ENCODE measurements at regions not wholly inside any gene's neighbourhood (a gene's known extent, or its start where the extent isn't known, plus 50 kb on each side); places are given as distances from the start of the nearest gene placed in this dataset.

GRCh38 chr12:98308141-98308540 is 207.2 kb upstream of the TMPO start:
- DNase-seq = no peak

DNA sequence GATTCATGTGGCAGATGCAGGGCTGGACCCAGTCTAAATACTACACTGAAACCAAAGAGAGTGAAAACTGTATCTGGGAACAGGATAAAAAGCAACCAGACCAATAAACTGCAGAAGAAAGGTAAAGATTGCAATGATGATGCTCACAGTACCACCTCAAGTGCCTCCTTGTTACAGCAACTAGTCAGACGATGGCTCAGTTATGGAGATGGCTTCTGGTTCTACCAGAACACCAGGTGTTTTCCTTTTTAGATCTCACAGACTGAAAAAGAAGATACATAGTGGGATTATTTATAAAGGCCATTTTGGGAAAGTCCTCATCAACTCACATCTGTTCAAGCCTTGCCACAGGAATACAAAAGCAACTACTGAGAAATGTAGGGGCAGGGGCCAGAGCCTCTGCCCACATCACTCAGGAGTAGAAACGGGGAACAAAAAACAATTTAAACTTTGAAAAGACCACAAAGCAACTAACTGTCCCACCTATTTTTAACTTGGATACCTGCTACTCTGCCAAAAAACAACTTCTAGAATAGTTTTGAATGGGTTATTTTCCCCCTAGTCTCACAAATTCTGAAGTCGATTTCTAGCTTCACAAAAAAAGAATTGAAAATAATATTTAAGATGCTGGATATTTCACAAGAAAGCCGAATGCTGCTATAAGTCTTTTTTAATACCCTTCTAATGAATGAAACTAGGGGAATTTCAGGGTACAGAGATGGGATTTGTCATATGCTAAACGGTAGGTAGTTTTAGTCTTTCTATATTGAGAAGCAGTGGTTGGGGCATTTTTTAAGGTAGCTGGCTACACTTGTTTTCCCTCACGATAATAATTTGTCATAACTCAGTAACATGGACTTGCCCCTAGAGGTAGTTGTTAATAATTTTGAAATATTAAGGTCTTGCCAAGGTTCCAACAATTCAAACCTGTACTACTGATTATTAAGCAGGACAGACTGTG is 197.2 kb upstream of the TMPO start:
- no peak for DNase-seq

DNA sequence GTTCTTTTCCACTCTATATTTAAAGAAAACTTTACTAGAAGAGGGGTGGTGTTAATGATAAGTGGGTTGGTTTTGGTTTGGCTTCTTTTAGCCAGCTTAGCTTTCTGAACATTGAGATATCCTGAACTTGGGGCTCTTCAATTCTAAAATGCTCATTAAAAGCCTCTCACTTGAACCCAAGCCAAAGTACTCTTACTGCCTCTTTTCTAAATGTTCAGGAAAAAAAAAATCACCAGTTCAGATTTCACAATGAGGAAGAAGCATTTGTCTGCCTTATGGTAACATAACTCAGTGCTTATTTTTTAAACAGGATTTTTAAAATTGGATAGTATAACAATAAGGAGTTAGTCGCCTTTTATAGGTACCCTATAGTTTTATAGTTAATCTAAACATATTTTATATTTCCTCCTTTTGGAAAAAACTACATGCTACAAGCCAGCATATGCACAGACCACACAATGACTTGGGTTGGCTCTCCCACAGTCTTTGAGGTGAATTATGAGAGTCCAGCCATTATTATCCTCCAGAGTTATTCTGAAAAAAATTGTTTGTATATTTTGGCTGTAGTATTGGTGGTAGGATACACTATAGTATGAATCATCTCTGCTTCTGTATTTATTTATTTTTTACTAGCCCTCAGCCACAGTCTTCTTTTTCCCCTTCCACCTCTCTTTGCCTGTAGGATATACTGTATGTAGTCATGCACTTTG is 195.5 kb upstream of the TMPO start:
- DNase-seq = no peak

- DNase-seq = no peak
Measured at GRCh38 chr12:98325003-98325402, 190.4 kb upstream of the TMPO start.

DNA sequence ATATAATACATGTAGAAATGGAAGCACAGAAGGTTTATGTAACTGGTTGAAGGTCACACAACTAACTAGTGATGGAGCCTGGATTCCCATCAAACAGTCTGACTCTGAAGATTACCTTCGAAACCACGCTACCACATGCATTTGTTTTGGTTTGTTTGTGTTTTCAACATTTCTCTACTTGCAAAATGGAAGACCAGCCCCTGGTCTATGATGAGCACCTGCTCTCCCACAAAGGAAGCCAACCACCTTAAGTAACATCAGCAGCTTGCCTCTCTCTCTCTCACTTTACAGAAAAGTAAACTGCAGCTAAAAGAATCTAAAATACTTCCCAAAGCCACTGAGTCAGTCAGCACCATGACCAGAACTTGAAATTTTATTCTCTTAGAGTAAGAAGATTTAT is 186.9 kb upstream of the TMPO start:
- DNase-seq = no peak

DNA sequence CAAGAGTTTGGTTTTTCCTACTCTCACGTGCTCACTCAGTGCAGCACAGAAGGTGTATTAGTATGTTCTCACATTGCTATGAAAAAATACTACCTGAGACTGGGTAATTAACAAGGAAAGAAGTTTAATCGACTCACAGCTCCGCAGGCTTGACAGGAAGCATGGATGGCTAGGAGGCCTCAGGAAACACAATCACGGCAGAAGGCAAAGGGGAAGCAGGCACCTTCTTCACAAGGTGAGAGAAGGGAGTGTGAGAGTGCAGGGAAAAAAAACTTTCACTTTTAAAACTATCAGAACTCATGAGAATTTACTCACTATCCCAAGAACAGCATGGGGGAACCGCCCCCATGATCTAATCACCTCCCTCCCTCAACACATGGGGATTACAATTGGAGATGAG is 185.8 kb upstream of the TMPO start:
- DNase-seq = no peak

DNA sequence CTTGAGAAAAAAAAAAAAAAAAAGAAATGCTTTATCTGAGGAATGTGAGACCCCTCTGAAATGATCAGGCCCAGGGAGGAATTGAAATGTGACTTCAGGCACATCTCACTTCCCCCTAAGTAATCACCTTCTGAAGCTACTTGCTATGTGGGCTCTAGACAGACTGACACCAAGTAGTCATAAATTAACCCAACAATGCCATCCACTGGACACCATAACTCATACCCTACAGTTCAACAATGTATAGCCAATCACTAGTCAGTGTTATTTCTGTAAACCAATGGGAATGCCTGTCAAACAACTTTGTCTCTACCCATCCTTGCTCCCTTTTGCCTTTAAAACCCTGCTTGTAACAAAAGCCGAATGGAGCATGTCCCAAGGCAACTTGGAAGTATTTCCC is 182.7 kb upstream of the TMPO start:
- DNase-seq = no peak

- no peak for DNase-seq
Measured at GRCh38 chr12:98334768-98335167, 180.6 kb upstream of the TMPO start.

GRCh38 chr12:98341026-98341425 is 174.4 kb upstream of the TMPO start:
- DNase-seq = no peak

DNA sequence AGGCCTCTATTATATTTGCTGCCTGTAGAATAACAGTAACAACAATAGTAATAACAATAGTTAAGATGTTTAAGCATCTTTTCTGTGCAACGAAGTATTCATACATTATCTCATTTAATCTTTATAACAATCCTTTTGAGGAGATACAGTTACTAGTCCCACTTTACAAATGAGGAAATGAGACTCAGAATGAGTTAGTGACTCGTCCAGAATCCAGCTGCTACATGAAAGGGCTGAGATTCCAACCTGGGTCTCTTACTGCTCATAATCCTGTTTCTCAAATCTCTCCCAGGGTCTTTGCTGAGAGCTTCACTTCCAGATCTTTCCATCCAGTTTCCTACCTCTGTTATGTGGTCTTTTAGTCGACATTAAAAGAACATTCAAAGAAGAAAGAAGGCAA is 173.7 kb upstream of the TMPO start:
- no peak for DNase-seq

- no peak for DNase-seq
Measured at GRCh38 chr12:98343002-98343567, 172.3 kb upstream of the TMPO start.

DNA sequence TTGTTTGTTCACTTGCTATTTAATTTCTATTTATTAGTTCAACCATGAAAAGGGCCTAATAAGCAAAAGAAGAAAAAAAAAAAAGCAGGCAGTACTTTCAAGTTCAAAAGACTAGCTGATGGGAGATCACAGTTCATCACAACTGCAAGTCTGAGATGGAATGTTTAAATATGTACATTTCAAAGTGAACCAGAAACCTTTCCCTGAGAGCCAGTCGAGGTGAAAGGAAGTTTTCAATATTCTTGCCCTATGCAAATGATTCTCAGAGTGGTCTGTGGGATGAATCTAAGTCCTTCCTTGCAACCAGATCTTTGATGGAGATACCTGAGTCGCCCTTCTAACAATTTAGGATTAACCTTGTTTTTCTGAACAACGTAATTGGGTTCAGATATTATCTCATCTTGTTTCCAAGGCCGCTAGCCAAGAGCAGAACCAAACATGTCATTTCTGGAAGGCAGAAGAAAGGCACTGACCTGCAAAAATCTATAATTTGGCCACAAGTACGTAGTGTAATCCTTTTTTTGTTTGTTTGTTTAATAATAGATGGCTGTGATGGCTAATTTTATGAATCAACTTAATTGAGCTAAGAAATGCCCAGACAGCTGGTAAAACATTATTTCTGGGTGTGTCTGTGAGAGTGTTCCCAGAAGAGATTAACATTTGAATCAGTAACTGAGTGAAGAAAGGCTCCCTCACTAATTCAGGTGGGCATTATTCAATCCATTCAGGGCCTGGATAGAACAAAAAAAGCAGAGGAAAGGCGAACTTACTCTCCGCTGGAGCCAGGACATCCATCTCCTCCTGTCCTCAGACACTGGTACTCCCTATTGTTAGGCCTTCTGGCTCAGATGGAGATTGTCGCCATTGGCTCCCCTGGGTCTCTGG is 171.1 kb upstream of the TMPO start:
- DNase-seq = no peak

- no peak for DNase-seq
Measured at GRCh38 chr12:98345308-98345876, 170.0 kb upstream of the TMPO start.

- DNase-seq = no peak
Measured at GRCh38 chr12:98351089-98351488, 164.3 kb upstream of the TMPO start.

GRCh38 chr12:98351784-98352183 is 163.6 kb upstream of the TMPO start:
- no peak for DNase-seq

DNA sequence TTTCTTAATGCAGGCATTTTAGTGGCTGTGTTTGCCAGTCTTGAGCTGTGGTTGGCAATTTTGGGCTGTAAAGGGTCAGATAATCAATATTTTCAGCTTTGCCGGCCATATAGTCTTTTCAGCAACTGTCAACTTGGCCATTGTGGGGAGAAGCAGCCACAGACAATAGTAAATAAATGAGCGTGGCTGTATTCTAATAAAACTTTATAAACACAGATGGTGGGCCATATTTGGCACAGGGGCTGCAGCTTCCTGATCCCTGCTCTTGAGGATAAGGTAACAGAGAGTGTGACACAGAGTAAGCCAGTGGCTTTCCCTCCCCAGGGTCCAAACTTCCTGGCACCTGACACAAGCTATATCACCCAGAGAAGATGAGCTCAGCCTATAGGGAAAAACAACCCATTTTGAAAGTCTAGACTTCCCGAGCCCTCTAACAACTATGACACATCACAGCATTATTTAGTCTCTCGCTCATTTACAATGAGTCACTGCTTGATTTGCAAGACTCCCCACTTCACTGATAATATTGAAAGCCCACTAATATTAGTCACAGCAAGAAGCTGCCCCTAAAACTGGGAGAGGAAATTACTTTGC is 163.1 kb upstream of the TMPO start:
- no peak for DNase-seq

DNA sequence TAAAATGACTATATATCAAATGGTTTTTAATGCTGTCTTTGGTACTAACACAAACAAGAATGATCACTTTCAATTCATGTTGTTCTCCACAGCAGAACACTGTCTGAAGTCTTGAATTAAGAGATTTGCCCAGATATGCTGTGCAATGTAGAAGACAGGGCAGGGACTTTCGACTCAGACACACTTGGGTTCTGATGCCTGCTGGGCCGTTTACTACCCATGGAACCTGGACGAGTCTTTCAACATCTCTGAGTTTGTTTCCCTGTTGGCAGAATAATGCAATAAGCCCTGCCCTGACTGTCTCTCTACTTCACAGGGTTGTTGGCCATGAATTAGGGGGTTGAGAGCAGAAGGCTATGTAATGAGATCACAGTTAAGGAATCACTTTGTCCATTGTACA is 162.6 kb upstream of the TMPO start:
- no peak for DNase-seq

DNA sequence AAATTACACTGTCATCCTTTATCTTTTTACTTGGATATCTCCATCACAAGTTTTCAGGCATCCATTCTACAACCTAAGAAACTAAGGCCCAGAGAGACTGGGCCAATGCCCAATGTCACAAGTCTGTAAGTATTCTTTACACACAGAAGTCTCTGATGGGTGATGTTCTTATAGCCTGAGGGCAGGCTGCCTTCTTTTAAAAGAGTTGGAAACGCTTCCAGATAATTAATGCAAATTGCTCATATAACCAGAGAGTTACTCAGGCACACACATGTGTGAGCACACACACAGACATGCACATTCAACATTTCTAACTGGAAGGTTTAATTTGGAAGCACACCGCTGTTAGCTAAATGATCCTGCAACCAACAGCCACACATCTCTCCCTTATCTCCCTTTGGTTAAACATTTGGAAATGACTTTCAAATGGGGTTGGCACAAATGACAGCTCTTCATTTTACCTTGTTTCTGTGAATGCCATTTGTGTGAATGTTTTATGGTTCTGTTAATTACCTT is 160.8 kb upstream of the TMPO start:
- DNase-seq = no peak

- no peak for DNase-seq
Measured at GRCh38 chr12:98355322-98355721, 160.1 kb upstream of the TMPO start.

GRCh38 chr12:98355933-98356332 is 159.5 kb upstream of the TMPO start:
- no peak for DNase-seq

GRCh38 chr12:98358144-98358543 is 157.2 kb upstream of the TMPO start:
- DNase-seq = no peak

GRCh38 chr12:98359856-98360255 is 155.5 kb upstream of the TMPO start:
- no peak for DNase-seq

All from activated T-cell treated with anti-CD3 and anti-CD28 coated beads for 4 hours (primary cell).